Activated CD8-positive, alpha-beta memory T cell treated with anti-CD3 and anti-CD28 coated beads, Interleukin-2, amount 50 U/mL, for 24 hours (primary cell): ENCODE measurements at regions not wholly inside any gene's neighbourhood (a gene's known extent, or its start where the extent isn't known, plus 50 kb on each side); places are given as distances from the start of the nearest gene placed in this dataset.

Source experiments
- DNase-seq: peaks from one replicate; pipeline ENCODE4 v3.0.0-alpha.2; 2020; ENCODE audit errors: extremely low read depth

DNA sequence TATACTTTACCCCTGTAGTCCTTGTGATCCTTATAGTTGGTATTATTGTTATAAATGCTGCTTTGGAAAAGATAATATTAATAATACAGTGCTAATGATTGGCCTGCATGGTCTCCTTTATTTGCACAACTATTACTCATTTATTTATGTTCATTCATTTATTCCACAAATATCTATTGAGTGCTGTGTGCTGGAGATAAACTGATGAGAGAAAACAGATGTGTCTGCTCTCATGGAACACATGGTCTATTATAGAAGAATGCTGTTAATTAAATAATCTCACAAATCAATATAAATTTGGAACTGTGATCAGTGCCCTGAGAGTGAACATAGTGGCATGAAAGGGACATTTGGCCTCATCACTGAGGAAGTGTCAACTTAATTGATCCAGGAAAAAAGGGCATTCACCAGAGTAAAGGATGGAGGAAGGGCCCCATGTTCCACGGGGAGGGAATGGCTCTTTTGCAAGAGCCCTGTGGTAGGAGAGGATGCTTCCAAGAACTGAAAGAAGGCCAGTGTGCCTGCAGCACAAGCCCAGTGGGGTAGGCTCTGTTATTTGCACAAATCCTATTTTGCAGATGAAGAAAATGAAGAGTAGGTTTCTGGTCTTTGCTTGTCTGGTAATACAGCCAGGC is 91.5 kb upstream of the STK39 start:
- DNase-seq, result no peak

DNA sequence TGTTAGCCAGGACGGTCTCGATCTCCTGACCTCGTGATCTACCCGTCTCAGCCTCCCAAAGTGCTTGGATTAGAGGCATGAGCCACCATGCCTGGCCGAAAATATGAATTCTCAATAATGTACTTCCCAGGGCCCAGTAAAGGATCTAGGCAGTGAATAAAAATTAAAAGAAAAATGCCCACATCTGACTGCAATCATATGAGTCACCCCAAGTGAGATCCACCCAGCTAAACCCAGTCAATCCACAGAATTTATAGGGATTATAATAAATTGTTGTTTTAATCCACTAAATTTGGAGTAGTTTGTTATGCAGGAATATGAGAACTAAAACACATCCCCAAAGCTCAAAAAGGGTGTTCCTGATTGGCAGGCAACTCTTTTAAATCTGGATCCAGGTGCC is 93.5 kb upstream of the STK39 start:
- DNase-seq, result no peak

- no peak for DNase-seq
Measured at GRCh38 chr2:168343586-168343985, 96.2 kb upstream of the STK39 start.

- DNase-seq, result no peak
Measured at GRCh38 chr2:168344706-168345105, 97.3 kb upstream of the STK39 start.

DNA sequence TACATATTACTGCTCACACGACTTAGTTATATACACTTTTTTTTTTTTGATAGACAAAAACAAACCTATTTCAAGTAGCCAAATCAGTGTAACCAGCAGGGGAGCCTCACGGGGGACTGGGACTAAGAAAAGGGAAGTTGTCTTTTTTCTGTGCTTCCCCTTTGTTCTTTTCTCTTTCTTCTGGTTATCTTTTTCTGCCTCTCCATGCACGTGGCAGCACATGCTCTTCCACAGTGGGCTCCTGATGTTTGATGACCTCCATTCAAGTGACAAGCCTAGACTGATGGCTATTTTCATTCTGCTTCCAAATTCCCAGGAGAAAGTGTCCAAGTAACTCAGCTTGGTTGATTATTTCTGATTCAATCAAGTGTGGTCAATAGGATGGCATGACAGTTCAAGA is 98.2 kb upstream of the STK39 start:
- DNase-seq, result no peak

DNA sequence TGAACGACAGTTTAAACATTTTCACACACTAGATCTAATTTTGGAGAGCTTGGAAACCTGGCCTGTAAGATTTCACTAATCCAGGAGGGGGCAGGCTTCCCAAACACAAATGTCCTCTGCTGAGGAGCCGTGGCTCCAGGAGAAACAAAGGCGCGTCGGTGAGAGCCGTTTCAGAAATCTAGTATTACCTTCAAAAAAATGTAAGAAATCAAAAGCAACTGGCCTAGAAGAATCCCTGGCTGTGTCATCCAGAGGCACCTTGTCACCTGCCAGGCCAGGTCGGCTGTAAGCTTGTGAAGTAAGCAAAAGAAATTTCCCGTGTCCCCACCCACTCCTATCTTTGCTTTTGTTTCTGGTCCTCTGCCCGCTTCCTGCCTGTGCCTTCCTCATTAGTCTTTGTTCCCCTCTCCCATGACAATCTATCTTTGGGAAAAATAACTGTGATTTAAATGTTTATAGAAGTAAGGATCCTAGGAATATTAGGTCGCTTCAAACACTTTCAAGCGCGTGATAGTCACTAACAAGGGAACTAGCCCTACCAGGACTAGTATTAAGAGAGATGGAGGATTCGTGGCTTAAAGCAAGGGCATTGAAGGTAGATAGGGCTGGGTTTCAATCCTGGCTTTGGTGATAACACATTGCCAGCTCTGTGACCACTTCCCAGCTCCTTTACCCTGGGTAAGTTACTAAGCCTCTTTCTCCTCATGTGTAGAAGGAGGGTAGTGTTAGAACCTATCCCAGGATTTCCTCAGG is 99.5 kb upstream of the STK39 start:
- DNase-seq, result peak; percentile 36

- no peak for DNase-seq
Measured at GRCh38 chr2:168348076-168348475, 100.7 kb upstream of the STK39 start.

GRCh38 chr2:168350380-168350779 is 103.0 kb upstream of the STK39 start:
- DNase-seq, result no peak

- no peak for DNase-seq
Measured at GRCh38 chr2:168353251-168353650, 102.8 kb upstream of the CERS6 start.

DNA sequence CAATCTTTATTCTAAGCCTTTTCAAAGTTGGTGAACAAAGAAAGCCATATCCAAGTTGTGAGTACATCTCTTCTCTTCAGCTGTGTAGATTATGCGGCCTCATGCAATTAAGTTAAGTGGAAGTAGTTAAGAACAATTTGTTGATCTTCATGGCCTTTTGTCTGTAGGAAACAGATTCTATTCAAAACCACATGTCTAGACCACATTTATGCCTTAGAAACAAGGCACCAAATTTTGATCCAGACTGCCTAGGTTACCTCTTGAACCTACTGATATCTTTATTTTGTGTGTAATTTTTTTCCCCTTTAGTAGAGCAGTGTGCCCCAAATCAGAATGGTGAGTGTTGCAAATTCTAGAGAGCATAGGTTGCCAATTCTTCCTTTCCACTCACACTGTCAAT is 101.6 kb upstream of the CERS6 start:
- DNase-seq, result no peak

- DNase-seq, result no peak
Measured at GRCh38 chr2:168355121-168355520, 101.0 kb upstream of the CERS6 start.

- DNase-seq, result no peak
Measured at GRCh38 chr2:168355779-168356476, 100.1 kb upstream of the CERS6 start.

DNA sequence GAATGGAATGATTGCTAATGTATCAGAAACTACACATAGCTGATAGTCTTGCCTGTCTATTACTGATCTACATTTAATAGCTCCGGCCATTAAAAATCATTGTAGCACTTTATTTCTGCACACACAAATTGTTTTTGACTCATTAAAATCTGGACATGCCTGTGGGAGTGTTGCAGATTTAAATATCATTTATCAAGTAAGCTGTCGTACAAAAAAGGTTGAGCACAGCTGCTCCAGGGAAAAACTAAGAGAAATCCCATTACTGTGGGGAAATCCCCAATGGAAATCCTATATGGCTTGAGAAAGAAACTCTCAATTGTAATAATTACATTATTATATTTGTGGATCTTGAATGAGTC is 99.6 kb upstream of the CERS6 start:
- DNase-seq, result no peak

- DNase-seq, result no peak
Measured at GRCh38 chr2:168357797-168358472, 98.1 kb upstream of the CERS6 start.

DNA sequence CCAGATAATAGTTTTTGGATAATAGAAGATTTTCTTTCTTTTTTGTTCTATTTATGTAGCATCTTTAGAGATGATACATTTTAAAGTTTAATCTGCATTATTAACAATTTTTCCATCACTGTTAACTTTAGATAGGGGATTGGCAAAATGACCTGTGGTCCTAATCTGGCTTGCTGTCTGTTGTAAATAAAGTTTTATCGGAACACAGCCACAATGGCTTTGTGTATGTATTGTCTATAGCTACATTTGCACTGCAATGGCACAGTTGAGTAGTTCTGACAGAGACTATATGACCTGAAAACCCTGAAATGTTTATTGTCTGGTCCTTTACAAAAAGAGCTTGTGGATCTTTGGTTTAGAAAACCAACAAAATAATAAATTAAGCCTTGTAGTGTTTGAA is 97.0 kb upstream of the CERS6 start:
- DNase-seq, result no peak

DNA sequence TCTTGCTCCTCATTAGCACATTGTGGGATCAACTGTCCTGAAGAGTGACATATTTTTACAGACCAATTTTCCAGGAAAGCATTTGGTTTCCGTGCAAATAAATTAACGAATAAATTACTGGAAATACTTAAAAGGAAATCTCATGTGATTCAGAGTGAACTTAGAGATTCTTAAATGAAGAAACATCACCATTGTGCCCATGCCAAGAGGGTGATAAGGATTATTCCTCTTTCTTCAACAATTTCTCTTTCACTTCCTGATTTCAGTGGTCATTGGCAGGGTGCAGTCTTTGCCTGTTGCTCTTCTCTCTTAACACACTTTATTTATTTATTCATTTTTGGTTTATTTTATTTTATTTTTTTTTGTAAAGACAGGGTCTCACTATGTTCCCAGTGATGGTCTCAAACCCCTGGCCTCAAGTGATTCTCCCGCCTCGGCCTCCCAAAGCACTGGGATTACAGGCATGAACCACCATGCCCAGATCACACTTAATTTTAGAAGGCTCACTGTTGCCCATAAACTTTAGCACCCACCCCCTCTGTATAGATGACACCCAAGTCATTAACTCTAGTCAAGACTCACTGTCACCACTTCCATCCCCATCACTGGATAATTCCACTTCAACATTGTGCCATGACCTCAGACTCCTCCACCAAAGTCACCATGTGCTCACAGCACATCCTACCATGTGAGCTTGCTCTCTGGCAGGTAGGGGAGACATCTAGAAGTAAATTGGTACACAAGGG is 92.6 kb upstream of the CERS6 start:
- no peak for DNase-seq

GRCh38 chr2:168365094-168365621 is 90.9 kb upstream of the CERS6 start:
- no peak for DNase-seq

DNA sequence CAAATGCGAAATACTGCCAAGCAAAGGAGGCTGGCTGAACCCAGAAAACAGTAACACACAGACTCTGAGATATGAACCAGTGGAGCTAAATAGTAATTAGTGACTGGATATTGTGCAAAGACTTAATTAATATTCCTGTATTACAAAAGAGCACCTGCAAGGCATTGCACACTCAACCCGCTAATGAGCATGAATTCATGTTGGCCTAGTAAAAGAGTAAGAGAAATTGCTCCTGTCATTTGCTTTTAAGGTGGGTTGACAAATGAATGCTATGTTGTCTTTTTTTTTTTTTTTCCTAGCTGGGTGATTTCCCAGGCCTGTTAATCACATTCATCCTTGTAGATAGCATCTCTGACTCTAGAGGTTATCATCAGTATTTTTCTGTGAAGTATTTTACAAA is 87.0 kb upstream of the CERS6 start:
- DNase-seq, result no peak

GRCh38 chr2:168371273-168372019 is 84.6 kb upstream of the CERS6 start:
- DNase-seq, result no peak

DNA sequence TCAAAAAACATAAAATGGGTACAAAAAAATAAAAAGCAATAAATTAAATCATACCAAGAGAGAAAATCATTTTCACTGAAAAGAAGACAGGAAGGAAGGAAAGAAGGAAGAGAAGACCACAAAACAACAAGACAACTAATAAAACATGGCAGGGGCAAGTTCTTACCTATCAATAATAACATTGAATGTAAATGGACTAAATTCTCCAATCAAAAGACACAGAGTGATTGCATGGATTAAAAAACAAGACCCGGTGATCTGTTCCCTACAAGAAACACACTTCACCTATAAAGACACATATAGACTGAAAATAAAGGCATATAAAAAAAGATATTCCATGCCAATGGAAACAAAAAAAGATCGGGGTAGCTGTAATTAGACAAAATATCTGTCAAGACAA is 82.6 kb upstream of the CERS6 start:
- DNase-seq, result no peak
